Mammary epithelial cell (primary cell): ENCODE measurements at regions not wholly inside any gene's neighbourhood (a gene's known extent, or its start where the extent isn't known, plus 50 kb on each side); places are given as distances from the start of the nearest gene placed in this dataset.

Experiments
- CTCF ChIP-seq, 2 donors: IDR thresholded peaks in 1 of 2; conservative IDR thresholded peaks in 1 of 2; 2 replicates each; pipeline ENCODE4 v1.5.1; 2011 to 2012; ENCODE audit warnings: inconsistent platforms in 2 of 2, low read length in 2 of 2, mild to moderate bottlenecking in 2 of 2, control low read depth in 1 of 2, low read depth in 1 of 2; ENCODE audit not compliant: insufficient read depth in 1 of 2; ENCODE audit errors: extremely low read depth in 1 of 2
- EZH2 ChIP-seq: IDR thresholded peaks from 2 replicates; pipeline ENCODE4 v1.6.1; 2012; ENCODE audit warnings: low read length, inconsistent platforms, borderline replicate concordance

- TF ChIP-seq CTCF (conservative IDR thresholded peaks at IDR 0.05 in 1 of 2, IDR thresholded peaks at IDR 0.05 in 1 of 2; ENCODE audit: extremely low read depth in 1 of 2, insufficient read depth in 1 of 2, low read depth in 1 of 2, low read length in 2 of 2) (no peak), EZH2 (no peak)
Observed at GRCh38 chr12:39077226-39077625, 171.8 kb upstream of the CPNE8 start.
